Neural progenitor cell (in vitro differentiated cells): ENCODE measurements at regions not wholly inside any gene's neighbourhood (a gene's known extent, or its start where the extent isn't known, plus 50 kb on each side); places are given as distances from the start of the nearest gene placed in this dataset.

Experiments used
- DNase-seq: peaks from one replicate; pipeline ENCODE4 v3.0.0-alpha.2; 2016; ENCODE audit warnings: low spot score
- H2AFZ ChIP-seq: fragments of 200-600 bp; sonication (generic); replicated peaks from 2 replicates; pipeline ENCODE4 v1.6.1; 2016; ENCODE audit warnings: antibody characterized with exemption
- H3F3A ChIP-seq: fragments of 200-600 bp; sonication (generic); 2 replicates; pipeline ENCODE4 v1.6.1; 2016; ENCODE audit warnings: antibody characterized with exemption, low read depth
- H3K27ac ChIP-seq: fragments of 200-600 bp; sonication (generic); 2 replicates; pipeline ENCODE4 v1.5.1; 2016; ENCODE audit warnings: mild to moderate bottlenecking
- H3K27me3 ChIP-seq: fragments of 200-600 bp; sonication (generic); 2 replicates; pipeline ENCODE4 v1.6.1; 2016; ENCODE audit warnings: mild to moderate bottlenecking, moderate library complexity
- H3K36me3 ChIP-seq: fragments of 200-600 bp; sonication (generic); 2 replicates; pipeline ENCODE4 v1.5.1; 2016
- H3K4me1 ChIP-seq: fragments of 200-600 bp; sonication (generic); 2 replicates; pipeline ENCODE4 v1.6.1; 2016; ENCODE audit warnings: mixed run types
- H3K4me2 ChIP-seq: fragments of 200-600 bp; sonication (generic); 2 replicates; pipeline ENCODE4 v1.6.1; 2016
- H3K4me3 ChIP-seq: fragments of 200-600 bp; sonication (generic); 2 replicates; pipeline ENCODE4 v1.5.1; 2016
- H3K79me2 ChIP-seq: fragments of 200-600 bp; sonication (generic); 2 replicates; pipeline ENCODE4 v1.6.1; 2016; ENCODE audit warnings: low read depth
- H3K9ac ChIP-seq: fragments of 200-600 bp; sonication (generic); 2 replicates; pipeline ENCODE4 v1.6.1; 2016
- H3K9me3 ChIP-seq: fragments of 200-600 bp; sonication (generic); 2 replicates; pipeline ENCODE4 v1.5.1; 2016; ENCODE audit warnings: low read depth
- H4K20me1 ChIP-seq: fragments of 200-600 bp; sonication (generic); 2 replicates; pipeline ENCODE4 v1.6.1; 2016; ENCODE audit warnings: low read depth
- H3K27ac Mint-ChIP-seq: 3 replicates; pipeline ENCODE4 v1.8.0; 2021; ENCODE audit warnings: mixed read lengths
- H3K27me3 Mint-ChIP-seq: 2 replicates; pipeline ENCODE4 v1.8.0; 2022; ENCODE audit warnings: low read depth, mild to moderate bottlenecking, inconsistent platforms, moderate library complexity, mixed read lengths; ENCODE audit not compliant: insufficient read depth
- H3K36me3 Mint-ChIP-seq: 3 replicates; pipeline ENCODE4 v1.8.0; 2021; ENCODE audit warnings: mixed read lengths
- H3K4me1 Mint-ChIP-seq: 3 replicates; pipeline ENCODE4 v1.8.0; 2021; ENCODE audit warnings: mixed read lengths
- H3K4me3 Mint-ChIP-seq: 3 replicates; pipeline ENCODE4 v1.8.0; 2021; ENCODE audit warnings: mild to moderate bottlenecking, moderate library complexity, mixed read lengths
- H3K9me3 Mint-ChIP-seq: 3 replicates; pipeline ENCODE4 v1.8.0; 2020; ENCODE audit warnings: mixed read lengths
- CTCF ChIP-seq: fragments of 200-600 bp; sonication (generic); IDR thresholded peaks from 2 replicates; pipeline ENCODE4 v1.5.1; 2017; ENCODE audit warnings: antibody characterized with exemption, mild to moderate bottlenecking
- EZH2 ChIP-seq: fragments of 200-600 bp; sonication (generic); IDR thresholded peaks from 2 replicates; pipeline ENCODE4 v1.6.1; 2017; ENCODE audit warnings: antibody characterized with exemption, mild to moderate bottlenecking, moderate library complexity
- EZH2phosphoT487 ChIP-seq: fragments of 200-600 bp; sonication (generic); IDR thresholded peaks from 2 replicates; pipeline ENCODE4 v1.6.1; 2017; ENCODE audit warnings: antibody characterized with exemption

GRCh38 chr5:111977436-111977829, 220.4 kb upstream of the NREP start:
- no peak overlapping the region for H3K4me3 Mint-ChIP-seq
- Histone ChIP-seq H3K79me2 (no peaks in the 10 kb centered on the region), H3K4me2 (peak overlapping the region; percentile 35), H3F3A (no peaks in the 10 kb centered on the region), H3K9ac (no peak overlapping the region), H3K4me1 (peaks cover 11% of the 10 kb centered on the region), H3K9me3 (no peaks in the 10 kb centered on the region), H3K27me3 (no peaks in the 10 kb centered on the region), H3K4me3 (no peak overlapping the region), H3K36me3 (no peaks in the 10 kb centered on the region), H2AFZ (peak overlapping the region; percentile 26), H3K27ac (no peak overlapping the region), H4K20me1 (no peaks in the 10 kb centered on the region)
- H3K27ac Mint-ChIP-seq, result peak overlapping the region; percentile 18
- H3K36me3 Mint-ChIP-seq, result no peaks in the 10 kb centered on the region
- H3K4me1 Mint-ChIP-seq, result peaks cover 4% of the 10 kb centered on the region
- DNase-seq, result peak; percentile 39
- TF ChIP-seq EZH2, result no peak
- no peak for TF ChIP-seq EZH2phosphoT487
- TF ChIP-seq CTCF, result no peak
- H3K27me3 Mint-ChIP-seq, result peaks cover 4% of the 10 kb centered on the region
- H3K9me3 Mint-ChIP-seq, result no peaks in the 10 kb centered on the region

- Histone ChIP-seq H3K36me3 (no peaks in the 10 kb centered on the region), H3K4me1 (peaks cover 11% of the 10 kb centered on the region), H4K20me1 (no peaks in the 10 kb centered on the region), H3K27me3 (no peaks in the 10 kb centered on the region), H2AFZ (no peak overlapping the region), H3K79me2 (no peaks in the 10 kb centered on the region), H3K9me3 (no peaks in the 10 kb centered on the region), H3K9ac (no peak overlapping the region), H3K27ac (no peak overlapping the region), H3K4me2 (peak overlapping the region; percentile 35), H3K4me3 (no peak overlapping the region), H3F3A (no peaks in the 10 kb centered on the region)
- Mint-ChIP-seq H3K4me1 (peaks cover 4% of the 10 kb centered on the region), H3K36me3 (no peaks in the 10 kb centered on the region), H3K4me3 (no peak overlapping the region), H3K27ac (no peak overlapping the region), H3K27me3 (peaks cover 4% of the 10 kb centered on the region), H3K9me3 (no peaks in the 10 kb centered on the region)
- TF ChIP-seq EZH2 (no peak), EZH2phosphoT487 (no peak), CTCF (no peak)
- DNase-seq, result no peak
These were observed 219.9 kb upstream of the NREP start for GRCh38 chr5:111976705-111977435.

- H3K36me3 ChIP-seq, result no peaks in the 10 kb centered on the region
- H3K9me3 ChIP-seq, result no peaks in the 10 kb centered on the region
- no peak overlapping the region for H2AFZ ChIP-seq
- H3K4me3 ChIP-seq, result no peak overlapping the region
- H3K27ac ChIP-seq, result no peak overlapping the region
- DNase-seq, result no peak
- no peaks in the 10 kb centered on the region for H3F3A ChIP-seq
- H3K4me2 ChIP-seq, result no peak overlapping the region
- Mint-ChIP-seq H3K4me3 (no peak overlapping the region), H3K9me3 (no peaks in the 10 kb centered on the region), H3K27ac (no peak overlapping the region), H3K36me3 (no peaks in the 10 kb centered on the region), H3K27me3 (peaks cover 4% of the 10 kb centered on the region), H3K4me1 (peaks cover 4% of the 10 kb centered on the region)
- no peaks in the 10 kb centered on the region for H3K79me2 ChIP-seq
- no peaks in the 10 kb centered on the region for H3K27me3 ChIP-seq
- peaks cover 11% of the 10 kb centered on the region for H3K4me1 ChIP-seq
- TF ChIP-seq EZH2phosphoT487, result no peak
- no peak for TF ChIP-seq CTCF
- no peak for TF ChIP-seq EZH2
- no peaks in the 10 kb centered on the region for H4K20me1 ChIP-seq
- H3K9ac ChIP-seq, result no peak overlapping the region
These were observed 218.1 kb upstream of the NREP start for GRCh38 chr5:111975133-111975532.
